ENCODE measurements at regions not wholly inside any gene's neighbourhood (a gene's known extent, or its start where the extent isn't known, plus 50 kb on each side); places are given as distances from the start of the nearest gene placed in this dataset.

DNA sequence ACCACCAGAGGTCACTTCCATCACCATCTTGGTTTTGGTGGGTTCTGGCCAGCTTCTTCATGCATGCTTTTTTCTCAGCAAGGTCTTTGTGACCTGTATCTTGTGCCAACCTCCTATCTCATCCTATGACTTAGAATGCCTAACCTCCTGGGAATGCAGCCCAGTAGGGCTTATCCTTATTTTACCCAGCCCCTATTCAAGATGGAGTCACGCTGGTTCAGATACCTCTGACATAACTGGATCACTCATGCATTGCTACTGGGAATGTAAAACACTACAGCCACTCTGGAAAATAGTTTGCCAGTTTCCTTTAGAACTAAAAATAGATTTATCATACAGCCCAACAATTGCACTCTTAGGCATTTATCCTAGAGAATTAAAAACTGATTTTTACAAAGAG, 219.2 kb downstream of the IRS1 start:
- Histone ChIP-seq H3K36me3 (ENCODE audit: insufficient read depth) (no peaks in the 10 kb centered on the region), H3K79me2 (replicated peaks; ENCODE audit: insufficient read depth) (no peaks in the 10 kb centered on the region), H3K4me3 (no peak overlapping the region), H3K27ac (ENCODE audit: low read depth) (no peak overlapping the region), H2AFZ (no peak overlapping the region), H3F3A (replicated peaks; ENCODE audit: low read depth) (no peaks in the 10 kb centered on the region), H4K20me1 (replicated peaks; ENCODE audit: insufficient read depth) (no peaks in the 10 kb centered on the region), H3K27me3 (ENCODE audit: insufficient read depth) (no peaks in the 10 kb centered on the region), H3K9me2 (ENCODE audit: insufficient read depth) (peaks cover 15% of the 10 kb centered on the region), H3K4me2 (no peak overlapping the region), H3K4me1 (ENCODE audit: insufficient read depth) (peaks cover 14% of the 10 kb centered on the region; the same call in 1 of the 2 replicates)
- no peak for ATAC-seq
- H3K36me3 Mint-ChIP-seq (ENCODE audit: low read depth): no peaks in the 10 kb centered on the region
- no peak overlapping the region for H3K4me3 Mint-ChIP-seq
- H3K27me3 Mint-ChIP-seq (ENCODE audit: insufficient read depth, low read depth, poor library complexity): no peaks in the 10 kb centered on the region
- TF ChIP-seq, protein P1, sequence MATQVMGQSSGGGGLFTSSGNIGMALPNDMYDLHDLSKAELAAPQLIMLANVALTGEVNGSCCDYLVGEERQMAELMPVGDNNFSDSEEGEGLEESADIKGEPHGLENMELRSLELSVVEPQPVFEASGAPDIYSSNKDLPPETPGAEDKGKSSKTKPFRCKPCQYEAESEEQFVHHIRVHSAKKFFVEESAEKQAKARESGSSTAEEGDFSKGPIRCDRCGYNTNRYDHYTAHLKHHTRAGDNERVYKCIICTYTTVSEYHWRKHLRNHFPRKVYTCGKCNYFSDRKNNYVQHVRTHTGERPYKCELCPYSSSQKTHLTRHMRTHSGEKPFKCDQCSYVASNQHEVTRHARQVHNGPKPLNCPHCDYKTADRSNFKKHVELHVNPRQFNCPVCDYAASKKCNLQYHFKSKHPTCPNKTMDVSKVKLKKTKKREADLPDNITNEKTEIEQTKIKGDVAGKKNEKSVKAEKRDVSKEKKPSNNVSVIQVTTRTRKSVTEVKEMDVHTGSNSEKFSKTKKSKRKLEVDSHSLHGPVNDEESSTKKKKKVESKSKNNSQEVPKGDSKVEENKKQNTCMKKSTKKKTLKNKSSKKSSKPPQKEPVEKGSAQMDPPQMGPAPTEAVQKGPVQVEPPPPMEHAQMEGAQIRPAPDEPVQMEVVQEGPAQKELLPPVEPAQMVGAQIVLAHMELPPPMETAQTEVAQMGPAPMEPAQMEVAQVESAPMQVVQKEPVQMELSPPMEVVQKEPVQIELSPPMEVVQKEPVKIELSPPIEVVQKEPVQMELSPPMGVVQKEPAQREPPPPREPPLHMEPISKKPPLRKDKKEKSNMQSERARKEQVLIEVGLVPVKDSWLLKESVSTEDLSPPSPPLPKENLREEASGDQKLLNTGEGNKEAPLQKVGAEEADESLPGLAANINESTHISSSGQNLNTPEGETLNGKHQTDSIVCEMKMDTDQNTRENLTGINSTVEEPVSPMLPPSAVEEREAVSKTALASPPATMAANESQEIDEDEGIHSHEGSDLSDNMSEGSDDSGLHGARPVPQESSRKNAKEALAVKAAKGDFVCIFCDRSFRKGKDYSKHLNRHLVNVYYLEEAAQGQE (IDR thresholded peaks at IDR 0.05; ENCODE audit: unreplicated experiment): no peak
- TF ChIP-seq, protein P2, sequence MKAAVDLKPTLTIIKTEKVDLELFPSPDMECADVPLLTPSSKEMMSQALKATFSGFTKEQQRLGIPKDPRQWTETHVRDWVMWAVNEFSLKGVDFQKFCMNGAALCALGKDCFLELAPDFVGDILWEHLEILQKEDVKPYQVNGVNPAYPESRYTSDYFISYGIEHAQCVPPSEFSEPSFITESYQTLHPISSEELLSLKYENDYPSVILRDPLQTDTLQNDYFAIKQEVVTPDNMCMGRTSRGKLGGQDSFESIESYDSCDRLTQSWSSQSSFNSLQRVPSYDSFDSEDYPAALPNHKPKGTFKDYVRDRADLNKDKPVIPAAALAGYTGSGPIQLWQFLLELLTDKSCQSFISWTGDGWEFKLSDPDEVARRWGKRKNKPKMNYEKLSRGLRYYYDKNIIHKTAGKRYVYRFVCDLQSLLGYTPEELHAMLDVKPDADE (IDR thresholded peaks at IDR 0.05): no peak
- TF ChIP-seq STAT1 (IDR thresholded peaks at IDR 0.05; ENCODE audit: unreplicated experiment) (no peak), NANOG (IDR thresholded peaks at IDR 0.05; ENCODE audit: borderline replicate concordance) (no peak), EZH2phosphoT487 (IDR thresholded peaks at IDR 0.05; ENCODE audit: unreplicated experiment) (no peak), ZNF331 (CRISPR knock-in tag; IDR thresholded peaks at IDR 0.05; ENCODE audit: low read depth) (no peak), EZH2 (IDR thresholded peaks at IDR 0.05; ENCODE audit: low read depth, unreplicated experiment) (no peak), JUNB (IDR thresholded peaks at IDR 0.05; ENCODE audit: unreplicated experiment) (no peak), ZNF114 (CRISPR knock-in tag; IDR thresholded peaks at IDR 0.05) (no peak), POLR2AphosphoS5 (IDR thresholded peaks at IDR 0.05; ENCODE audit: low read depth) (no peak), CREB1 (CRISPR knock-in tag; IDR thresholded peaks at IDR 0.05; ENCODE audit: low read depth) (no peak)
- TF ChIP-seq, protein P3, sequence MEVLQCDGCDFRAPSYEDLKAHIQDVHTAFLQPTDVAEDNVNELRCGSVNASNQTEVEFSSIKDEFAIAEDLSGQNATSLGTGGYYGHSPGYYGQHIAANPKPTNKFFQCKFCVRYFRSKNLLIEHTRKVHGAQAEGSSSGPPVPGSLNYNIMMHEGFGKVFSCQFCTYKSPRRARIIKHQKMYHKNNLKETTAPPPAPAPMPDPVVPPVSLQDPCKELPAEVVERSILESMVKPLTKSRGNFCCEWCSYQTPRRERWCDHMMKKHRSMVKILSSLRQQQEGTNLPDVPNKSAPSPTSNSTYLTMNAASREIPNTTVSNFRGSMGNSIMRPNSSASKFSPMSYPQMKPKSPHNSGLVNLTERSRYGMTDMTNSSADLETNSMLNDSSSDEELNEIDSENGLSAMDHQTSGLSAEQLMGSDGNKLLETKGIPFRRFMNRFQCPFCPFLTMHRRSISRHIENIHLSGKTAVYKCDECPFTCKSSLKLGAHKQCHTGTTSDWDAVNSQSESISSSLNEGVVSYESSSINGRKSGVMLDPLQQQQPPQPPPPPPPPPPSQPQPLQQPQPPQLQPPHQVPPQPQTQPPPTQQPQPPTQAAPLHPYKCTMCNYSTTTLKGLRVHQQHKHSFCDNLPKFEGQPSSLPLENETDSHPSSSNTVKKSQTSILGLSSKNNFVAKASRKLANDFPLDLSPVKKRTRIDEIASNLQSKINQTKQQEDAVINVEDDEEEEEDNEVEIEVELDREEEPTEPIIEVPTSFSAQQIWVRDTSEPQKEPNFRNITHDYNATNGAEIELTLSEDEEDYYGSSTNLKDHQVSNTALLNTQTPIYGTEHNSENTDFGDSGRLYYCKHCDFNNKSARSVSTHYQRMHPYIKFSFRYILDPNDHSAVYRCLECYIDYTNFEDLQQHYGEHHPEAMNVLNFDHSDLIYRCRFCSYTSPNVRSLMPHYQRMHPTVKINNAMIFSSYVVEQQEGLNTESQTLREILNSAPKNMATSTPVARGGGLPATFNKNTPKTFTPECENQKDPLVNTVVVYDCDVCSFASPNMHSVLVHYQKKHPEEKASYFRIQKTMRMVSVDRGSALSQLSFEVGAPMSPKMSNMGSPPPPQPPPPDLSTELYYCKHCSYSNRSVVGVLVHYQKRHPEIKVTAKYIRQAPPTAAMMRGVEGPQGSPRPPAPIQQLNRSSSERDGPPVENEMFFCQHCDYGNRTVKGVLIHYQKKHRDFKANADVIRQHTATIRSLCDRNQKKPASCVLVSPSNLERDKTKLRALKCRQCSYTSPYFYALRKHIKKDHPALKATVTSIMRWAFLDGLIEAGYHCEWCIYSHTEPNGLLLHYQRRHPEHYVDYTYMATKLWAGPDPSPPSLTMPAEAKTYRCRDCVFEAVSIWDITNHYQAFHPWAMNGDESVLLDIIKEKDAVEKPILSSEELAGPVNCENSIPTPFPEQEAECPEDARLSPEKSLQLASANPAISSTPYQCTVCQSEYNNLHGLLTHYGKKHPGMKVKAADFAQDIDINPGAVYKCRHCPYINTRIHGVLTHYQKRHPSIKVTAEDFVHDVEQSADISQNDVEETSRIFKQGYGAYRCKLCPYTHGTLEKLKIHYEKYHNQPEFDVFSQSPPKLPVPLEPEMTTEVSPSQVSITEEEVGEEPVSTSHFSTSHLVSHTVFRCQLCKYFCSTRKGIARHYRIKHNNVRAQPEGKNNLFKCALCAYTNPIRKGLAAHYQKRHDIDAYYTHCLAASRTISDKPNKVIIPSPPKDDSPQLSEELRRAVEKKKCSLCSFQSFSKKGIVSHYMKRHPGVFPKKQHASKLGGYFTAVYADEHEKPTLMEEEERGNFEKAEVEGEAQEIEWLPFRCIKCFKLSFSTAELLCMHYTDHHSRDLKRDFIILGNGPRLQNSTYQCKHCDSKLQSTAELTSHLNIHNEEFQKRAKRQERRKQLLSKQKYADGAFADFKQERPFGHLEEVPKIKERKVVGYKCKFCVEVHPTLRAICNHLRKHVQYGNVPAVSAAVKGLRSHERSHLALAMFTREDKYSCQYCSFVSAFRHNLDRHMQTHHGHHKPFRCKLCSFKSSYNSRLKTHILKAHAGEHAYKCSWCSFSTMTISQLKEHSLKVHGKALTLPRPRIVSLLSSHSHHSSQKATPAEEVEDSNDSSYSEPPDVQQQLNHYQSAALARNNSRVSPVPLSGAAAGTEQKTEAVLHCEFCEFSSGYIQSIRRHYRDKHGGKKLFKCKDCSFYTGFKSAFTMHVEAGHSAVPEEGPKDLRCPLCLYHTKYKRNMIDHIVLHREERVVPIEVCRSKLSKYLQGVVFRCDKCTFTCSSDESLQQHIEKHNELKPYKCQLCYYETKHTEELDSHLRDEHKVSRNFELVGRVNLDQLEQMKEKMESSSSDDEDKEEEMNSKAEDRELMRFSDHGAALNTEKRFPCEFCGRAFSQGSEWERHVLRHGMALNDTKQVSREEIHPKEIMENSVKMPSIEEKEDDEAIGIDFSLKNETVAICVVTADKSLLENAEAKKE (CRISPR knock-in tag; IDR thresholded peaks at IDR 0.05): no peak
- TF ChIP-seq, protein P4, sequence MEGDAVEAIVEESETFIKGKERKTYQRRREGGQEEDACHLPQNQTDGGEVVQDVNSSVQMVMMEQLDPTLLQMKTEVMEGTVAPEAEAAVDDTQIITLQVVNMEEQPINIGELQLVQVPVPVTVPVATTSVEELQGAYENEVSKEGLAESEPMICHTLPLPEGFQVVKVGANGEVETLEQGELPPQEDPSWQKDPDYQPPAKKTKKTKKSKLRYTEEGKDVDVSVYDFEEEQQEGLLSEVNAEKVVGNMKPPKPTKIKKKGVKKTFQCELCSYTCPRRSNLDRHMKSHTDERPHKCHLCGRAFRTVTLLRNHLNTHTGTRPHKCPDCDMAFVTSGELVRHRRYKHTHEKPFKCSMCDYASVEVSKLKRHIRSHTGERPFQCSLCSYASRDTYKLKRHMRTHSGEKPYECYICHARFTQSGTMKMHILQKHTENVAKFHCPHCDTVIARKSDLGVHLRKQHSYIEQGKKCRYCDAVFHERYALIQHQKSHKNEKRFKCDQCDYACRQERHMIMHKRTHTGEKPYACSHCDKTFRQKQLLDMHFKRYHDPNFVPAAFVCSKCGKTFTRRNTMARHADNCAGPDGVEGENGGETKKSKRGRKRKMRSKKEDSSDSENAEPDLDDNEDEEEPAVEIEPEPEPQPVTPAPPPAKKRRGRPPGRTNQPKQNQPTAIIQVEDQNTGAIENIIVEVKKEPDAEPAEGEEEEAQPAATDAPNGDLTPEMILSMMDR (conservative IDR thresholded peaks at IDR 0.05; ENCODE audit: low read depth in 2 of 2): no peak
- H3K27ac Mint-ChIP-seq: no peak overlapping the region
- no peak for DNase-seq (ENCODE audit: low spot score)
- no peaks in the 10 kb centered on the region for H3K9me3 Mint-ChIP-seq
- peaks cover 19% of the 10 kb centered on the region for H3K4me1 Mint-ChIP-seq
